ENCODE measurements at regions not wholly inside any gene's neighbourhood (a gene's known extent, or its start where the extent isn't known, plus 50 kb on each side); places are given as distances from the start of the nearest gene placed in this dataset.

- DNase-seq (ENCODE audit: low spot score in 2 of 2), result no peak
- H3K36me3 ChIP-seq, result no peaks in the 10 kb centered on the region
- H3K4me3 ChIP-seq, result no peak overlapping the region
- no peaks in the 10 kb centered on the region for H3K4me1 ChIP-seq
- no peak overlapping the region for H3K27ac ChIP-seq
- no peaks in the 10 kb centered on the region for H3K9me3 ChIP-seq
- no peaks in the 10 kb centered on the region for H3K27me3 ChIP-seq
- TF ChIP-seq, protein P1, sequence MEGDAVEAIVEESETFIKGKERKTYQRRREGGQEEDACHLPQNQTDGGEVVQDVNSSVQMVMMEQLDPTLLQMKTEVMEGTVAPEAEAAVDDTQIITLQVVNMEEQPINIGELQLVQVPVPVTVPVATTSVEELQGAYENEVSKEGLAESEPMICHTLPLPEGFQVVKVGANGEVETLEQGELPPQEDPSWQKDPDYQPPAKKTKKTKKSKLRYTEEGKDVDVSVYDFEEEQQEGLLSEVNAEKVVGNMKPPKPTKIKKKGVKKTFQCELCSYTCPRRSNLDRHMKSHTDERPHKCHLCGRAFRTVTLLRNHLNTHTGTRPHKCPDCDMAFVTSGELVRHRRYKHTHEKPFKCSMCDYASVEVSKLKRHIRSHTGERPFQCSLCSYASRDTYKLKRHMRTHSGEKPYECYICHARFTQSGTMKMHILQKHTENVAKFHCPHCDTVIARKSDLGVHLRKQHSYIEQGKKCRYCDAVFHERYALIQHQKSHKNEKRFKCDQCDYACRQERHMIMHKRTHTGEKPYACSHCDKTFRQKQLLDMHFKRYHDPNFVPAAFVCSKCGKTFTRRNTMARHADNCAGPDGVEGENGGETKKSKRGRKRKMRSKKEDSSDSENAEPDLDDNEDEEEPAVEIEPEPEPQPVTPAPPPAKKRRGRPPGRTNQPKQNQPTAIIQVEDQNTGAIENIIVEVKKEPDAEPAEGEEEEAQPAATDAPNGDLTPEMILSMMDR (IDR thresholded peaks at IDR 0.05), result no peak
- TF ChIP-seq POLR2A (IDR thresholded peaks at IDR 0.05) (no peak), POLR2AphosphoS5 (IDR thresholded peaks at IDR 0.05) (no peak)
- intact Hi-C loops (cut with DNase I; ENCODE audit: low total_unique reads), result no loop called here
Observed at GRCh38 chr15:69836526-69837230, 261.0 kb downstream of the TLE3 start.

- no peaks in the 10 kb centered on the region for H3K36me3 ChIP-seq
- no peak overlapping the region for H3K27ac ChIP-seq
- no peaks in the 10 kb centered on the region for H3K27me3 ChIP-seq
- no peak for DNase-seq (ENCODE audit: low spot score in 2 of 2)
- no peaks in the 10 kb centered on the region for H3K9me3 ChIP-seq
- no peak for TF ChIP-seq POLR2AphosphoS5 (IDR thresholded peaks at IDR 0.05)
- no peak for TF ChIP-seq POLR2A (IDR thresholded peaks at IDR 0.05)
- TF ChIP-seq, protein P1 (IDR thresholded peaks at IDR 0.05), result no peak
- intact Hi-C loops (cut with DNase I; ENCODE audit: low total_unique reads), result no loop called here
- H3K4me1 ChIP-seq, result no peaks in the 10 kb centered on the region
- H3K4me3 ChIP-seq, result no peak overlapping the region
Observed at GRCh38 chr15:69838338-69838737, 259.4 kb downstream of the TLE3 start.

DNA sequence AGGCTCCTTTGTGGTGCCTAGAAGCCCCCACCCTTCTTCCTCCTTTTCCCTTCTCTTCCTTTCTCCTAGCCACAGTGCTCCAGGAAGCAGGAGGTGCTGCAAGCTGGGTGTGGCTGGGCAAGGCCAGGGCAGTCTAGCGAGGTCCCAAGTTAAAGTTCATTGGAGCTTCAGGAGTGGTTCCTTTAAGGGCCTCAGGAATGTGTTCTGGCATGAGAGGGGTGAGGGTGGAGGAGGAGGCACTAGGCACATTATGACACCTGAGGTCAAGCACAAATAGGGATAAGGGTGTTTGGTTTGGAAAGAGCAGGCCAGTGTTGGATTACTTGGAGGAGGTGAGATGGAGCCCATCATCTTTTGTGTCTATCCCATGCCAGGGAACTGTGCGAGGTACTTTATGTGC is 258.7 kb downstream of the TLE3 start:
- H3K36me3 ChIP-seq, result no peaks in the 10 kb centered on the region
- H3K4me3 ChIP-seq, result no peak overlapping the region
- no peaks in the 10 kb centered on the region for H3K27me3 ChIP-seq
- no peak overlapping the region for H3K27ac ChIP-seq
- intact Hi-C loops (cut with DNase I; ENCODE audit: low total_unique reads), result no loop called here
- no peaks in the 10 kb centered on the region for H3K4me1 ChIP-seq
- TF ChIP-seq POLR2A (IDR thresholded peaks at IDR 0.05) (no peak), POLR2AphosphoS5 (IDR thresholded peaks at IDR 0.05) (no peak)
- TF ChIP-seq, protein P1 (IDR thresholded peaks at IDR 0.05), result no peak
- no peak for DNase-seq (ENCODE audit: low spot score in 2 of 2)
- H3K9me3 ChIP-seq, result no peaks in the 10 kb centered on the region

- Histone ChIP-seq H3K27ac (peak overlapping the region in 1 of 2 donors; percentile 27), H3K9me3 (no peaks in the 10 kb centered on the region), H3K4me1 (no peaks in the 10 kb centered on the region), H3K36me3 (no peaks in the 10 kb centered on the region), H3K4me3 (no peak overlapping the region), H3K27me3 (no peaks in the 10 kb centered on the region)
- intact Hi-C loops (cut with DNase I; ENCODE audit: low total_unique reads), result no loop called here
- peak in 1 of 2 donors; percentile 38 for DNase-seq (ENCODE audit: low spot score in 2 of 2)
- TF ChIP-seq POLR2AphosphoS5 (IDR thresholded peaks at IDR 0.05) (no peak), POLR2A (IDR thresholded peaks at IDR 0.05) (no peak)
- TF ChIP-seq, protein P1 (IDR thresholded peaks at IDR 0.05), result no peak
Observed at GRCh38 chr15:69841113-69841828, 256.4 kb downstream of the TLE3 start.

DNA sequence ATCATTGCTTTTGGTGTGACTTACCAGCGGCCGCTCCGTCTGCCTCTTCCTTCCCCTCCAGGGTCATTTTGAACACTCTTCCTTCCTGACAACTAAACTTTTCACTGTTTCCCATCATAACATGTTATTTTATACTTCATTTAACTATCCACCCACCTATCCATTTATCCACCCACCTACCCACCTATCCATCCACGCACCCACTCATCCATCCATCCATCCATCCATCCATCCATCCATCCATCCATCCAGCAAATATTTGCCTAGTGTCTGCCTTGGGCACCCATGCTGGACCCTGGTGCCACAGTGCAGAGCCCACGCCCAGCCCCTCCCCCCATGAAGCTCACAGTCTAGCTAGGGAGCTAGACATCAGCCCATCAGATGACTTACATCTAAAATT is 254.9 kb downstream of the TLE3 start:
- intact Hi-C loops (cut with DNase I; ENCODE audit: low total_unique reads), result no loop called here
- H3K4me3 ChIP-seq, result no peak overlapping the region
- H3K27ac ChIP-seq, result no peak overlapping the region
- H3K36me3 ChIP-seq, result no peaks in the 10 kb centered on the region
- DNase-seq (ENCODE audit: low spot score in 2 of 2), result no peak
- H3K9me3 ChIP-seq, result no peaks in the 10 kb centered on the region
- no peak for TF ChIP-seq POLR2A (IDR thresholded peaks at IDR 0.05)
- TF ChIP-seq, protein P1 (IDR thresholded peaks at IDR 0.05), result no peak
- TF ChIP-seq POLR2AphosphoS5 (IDR thresholded peaks at IDR 0.05), result no peak
- H3K27me3 ChIP-seq, result no peaks in the 10 kb centered on the region
- no peaks in the 10 kb centered on the region for H3K4me1 ChIP-seq
